Uterus (tissue), 3 donors: ENCODE measurements at regions not wholly inside any gene's neighbourhood (a gene's known extent, or its start where the extent isn't known, plus 50 kb on each side); places are given as distances from the start of the nearest gene placed in this dataset.

Source experiments
- DNase-seq, 2 donors: peaks; one replicate each; pipeline ENCODE4 v3.0.0-alpha.2; 2019 to 2020
- H3K27ac ChIP-seq, 2 donors: fragments of 200-600 bp; sonication (generic); 1 replicate in 1 of 2; 2 replicates in 1 of 2; pipeline ENCODE4 v1.5.1; 2016 to 2018
- H3K27me3 ChIP-seq, 2 donors: fragments of 200-600 bp; sonication (generic); one replicate each; pipeline ENCODE4 v1.5.1; 2018 to 2019; ENCODE audit warnings: control low read depth in 1 of 2
- H3K36me3 ChIP-seq, 2 donors: fragments of 200-600 bp; sonication (generic); one replicate each; pipeline ENCODE4 v1.5.1; 2019; ENCODE audit warnings: control low read depth in 1 of 2
- H3K4me1 ChIP-seq, 2 donors: fragments of 200-600 bp; sonication (generic); one replicate each; pipeline ENCODE4 v1.5.1; 2018 to 2019; ENCODE audit warnings: control low read depth in 1 of 2
- H3K4me3 ChIP-seq, 2 donors: fragments of 200-600 bp; sonication (generic); 1 replicate in 1 of 2; 2 replicates in 1 of 2; pipeline ENCODE4 v1.5.1; 2018 to 2019; ENCODE audit warnings: mild to moderate bottlenecking in 1 of 2
- H3K9me3 ChIP-seq, 2 donors: fragments of 200-600 bp; sonication (generic); one replicate each; pipeline ENCODE4 v1.5.1; 2019; ENCODE audit warnings: control low read depth in 1 of 2
- CTCF ChIP-seq, 4 experiments: fragments of 200-600 bp in 2 of 4; fragments of 450-650 bp in 2 of 4; sonication (generic) in 2 of 4; IDR thresholded peaks; one replicate each; pipeline ENCODE4 v1.5.1; 2016 to 2019; ENCODE audit warnings: antibody characterized with exemption in 4 of 4, mild to moderate bottlenecking in 2 of 4, moderate library complexity in 1 of 4
- POLR2A ChIP-seq, 2 donors: fragments of 450-650 bp; IDR thresholded peaks; one replicate each; pipeline ENCODE4 v1.6.1; 2016; ENCODE audit warnings: antibody characterized with exemption in 2 of 2, mild to moderate bottlenecking in 1 of 2, moderate library complexity in 1 of 2
- intact Hi-C: fragments of 100-400 bp; cut with DNase I; formaldehyde crosslinking; loops from one replicate; pipeline ENCODE4 v1.15.1; 2023; ENCODE audit warnings: low total_unique reads
- donor health status: DM: yes; HTN: yes; CAD: no.

- Histone ChIP-seq H3K36me3 (no peaks in the 10 kb centered on the region), H3K9me3 (no peaks in the 10 kb centered on the region), H3K27ac (no peak overlapping the region), H3K4me1 (no peaks in the 10 kb centered on the region), H3K4me3 (no peak overlapping the region), H3K27me3 (no peaks in the 10 kb centered on the region)
- no peak for DNase-seq
- intact Hi-C loops = no loop called here
- TF ChIP-seq POLR2A (IDR thresholded peaks at IDR 0.05) (no peak), CTCF (IDR thresholded peaks at IDR 0.05) (no peak)
These were observed 131.7 kb upstream of the ERRFI1 start for GRCh38 chr1:8157765-8158164.

- TF ChIP-seq POLR2A (IDR thresholded peaks at IDR 0.05) = no peak
- TF ChIP-seq CTCF (IDR thresholded peaks at IDR 0.05) = no peak
- H3K27me3 ChIP-seq = no peaks in the 10 kb centered on the region
- H3K4me1 ChIP-seq = no peaks in the 10 kb centered on the region
- intact Hi-C loops = no loop called here
- no peak overlapping the region for H3K27ac ChIP-seq
- no peak for DNase-seq
- no peaks in the 10 kb centered on the region for H3K36me3 ChIP-seq
- H3K9me3 ChIP-seq = no peaks in the 10 kb centered on the region
- no peak overlapping the region for H3K4me3 ChIP-seq
These were observed 129.5 kb upstream of the ERRFI1 start for GRCh38 chr1:8155528-8156186.

- Histone ChIP-seq H3K9me3 (no peaks in the 10 kb centered on the region), H3K27ac (no peak overlapping the region), H3K4me3 (no peak overlapping the region), H3K27me3 (no peaks in the 10 kb centered on the region), H3K4me1 (no peaks in the 10 kb centered on the region), H3K36me3 (no peaks in the 10 kb centered on the region)
- TF ChIP-seq CTCF (IDR thresholded peaks at IDR 0.05) (no peak), POLR2A (IDR thresholded peaks at IDR 0.05) (no peak)
- no peak for DNase-seq
- intact Hi-C loops = no loop called here
These were observed 128.5 kb upstream of the ERRFI1 start for GRCh38 chr1:8154621-8155052.

GRCh38 chr1:8153961-8154360 is 127.9 kb upstream of the ERRFI1 start:
- no peaks in the 10 kb centered on the region for H3K9me3 ChIP-seq

More at GRCh38 chr1:8153961-8154360, 127.9 kb upstream of the ERRFI1 start:
- no peaks in the 10 kb centered on the region for H3K4me1 ChIP-seq
- no peak for DNase-seq
- no peaks in the 10 kb centered on the region for H3K27me3 ChIP-seq
- TF ChIP-seq CTCF (IDR thresholded peaks at IDR 0.05) = no peak
- no peak for TF ChIP-seq POLR2A (IDR thresholded peaks at IDR 0.05)
- no peak overlapping the region for H3K27ac ChIP-seq
- intact Hi-C loops = no loop called here
- H3K4me3 ChIP-seq = no peak overlapping the region
- no peaks in the 10 kb centered on the region for H3K36me3 ChIP-seq
